ENCODE measurements at regions not wholly inside any gene's neighbourhood (a gene's known extent, or its start where the extent isn't known, plus 50 kb on each side); places are given as distances from the start of the nearest gene placed in this dataset.

DNA sequence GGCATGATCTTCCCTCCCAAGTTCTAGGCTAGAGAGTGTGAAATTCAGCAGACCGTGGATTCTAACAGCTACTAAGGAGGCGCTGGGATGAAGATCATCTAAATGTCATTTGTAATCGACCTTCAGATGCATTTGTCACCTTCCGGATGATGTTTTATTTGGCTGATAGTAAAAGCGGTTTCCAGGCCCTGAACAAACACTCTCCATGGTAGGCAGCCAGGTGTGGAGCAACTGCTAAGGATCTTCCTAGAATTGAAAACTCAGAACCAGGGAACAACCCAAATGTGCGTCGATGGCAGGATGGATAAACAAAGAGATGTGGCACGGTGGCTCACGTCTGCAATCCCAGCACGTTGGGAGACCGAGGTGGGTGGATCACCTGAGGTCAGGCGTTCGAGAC lies 107.2 kb upstream of the CACNA1A start:
- ChIA-PET CTCF (interaction anchor here (0.9 kb wide), 1 partner anchor 12 kb away, joined by 3 read pairs; no protein-coding TSS in a partner anchor), POLR2A (no interaction called here)
- H3K4me1 Mint-ChIP-seq (ENCODE audit: low read depth) = peaks cover 5% of the 10 kb centered on the region
- no peak for DNase-seq
- Histone ChIP-seq H3K4me1 (ENCODE audit: insufficient read depth, low read length) (peaks cover 4% of the 10 kb centered on the region), H3K4me3 (ENCODE audit: low read length) (no peak overlapping the region), H3K27ac (ENCODE audit: low read depth in 1 of 2, low read length in 2 of 2) (no peak overlapping the region), H3K27me3 (ENCODE audit: control insufficient read depth in 1 of 2, insufficient read depth in 2 of 2, low read length in 2 of 2) (no peaks in the 10 kb centered on the region), H3K9me3 (ENCODE audit: control insufficient read depth in 1 of 2, insufficient read depth in 1 of 2, low read length in 2 of 2) (no peaks in the 10 kb centered on the region), H3K36me3 (ENCODE audit: insufficient read depth, low read length) (no peaks in the 10 kb centered on the region)
- TF ChIP-seq, protein P1, sequence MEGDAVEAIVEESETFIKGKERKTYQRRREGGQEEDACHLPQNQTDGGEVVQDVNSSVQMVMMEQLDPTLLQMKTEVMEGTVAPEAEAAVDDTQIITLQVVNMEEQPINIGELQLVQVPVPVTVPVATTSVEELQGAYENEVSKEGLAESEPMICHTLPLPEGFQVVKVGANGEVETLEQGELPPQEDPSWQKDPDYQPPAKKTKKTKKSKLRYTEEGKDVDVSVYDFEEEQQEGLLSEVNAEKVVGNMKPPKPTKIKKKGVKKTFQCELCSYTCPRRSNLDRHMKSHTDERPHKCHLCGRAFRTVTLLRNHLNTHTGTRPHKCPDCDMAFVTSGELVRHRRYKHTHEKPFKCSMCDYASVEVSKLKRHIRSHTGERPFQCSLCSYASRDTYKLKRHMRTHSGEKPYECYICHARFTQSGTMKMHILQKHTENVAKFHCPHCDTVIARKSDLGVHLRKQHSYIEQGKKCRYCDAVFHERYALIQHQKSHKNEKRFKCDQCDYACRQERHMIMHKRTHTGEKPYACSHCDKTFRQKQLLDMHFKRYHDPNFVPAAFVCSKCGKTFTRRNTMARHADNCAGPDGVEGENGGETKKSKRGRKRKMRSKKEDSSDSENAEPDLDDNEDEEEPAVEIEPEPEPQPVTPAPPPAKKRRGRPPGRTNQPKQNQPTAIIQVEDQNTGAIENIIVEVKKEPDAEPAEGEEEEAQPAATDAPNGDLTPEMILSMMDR (IDR thresholded peaks at IDR 0.05) = no peak
- intact Hi-C loops (cut with DNase I, micrococcal nuclease) = no loop called here
- H3K27ac Mint-ChIP-seq = no peak overlapping the region
- no peak overlapping the region for H3K4me3 Mint-ChIP-seq
- H3K36me3 Mint-ChIP-seq (ENCODE audit: low read depth) = no peaks in the 10 kb centered on the region
- no peak for ATAC-seq (ENCODE audit: poor library complexity)
- peaks cover 57% of the 10 kb centered on the region for H3K27me3 Mint-ChIP-seq
- no peaks in the 10 kb centered on the region for H3K9me3 Mint-ChIP-seq

DNA sequence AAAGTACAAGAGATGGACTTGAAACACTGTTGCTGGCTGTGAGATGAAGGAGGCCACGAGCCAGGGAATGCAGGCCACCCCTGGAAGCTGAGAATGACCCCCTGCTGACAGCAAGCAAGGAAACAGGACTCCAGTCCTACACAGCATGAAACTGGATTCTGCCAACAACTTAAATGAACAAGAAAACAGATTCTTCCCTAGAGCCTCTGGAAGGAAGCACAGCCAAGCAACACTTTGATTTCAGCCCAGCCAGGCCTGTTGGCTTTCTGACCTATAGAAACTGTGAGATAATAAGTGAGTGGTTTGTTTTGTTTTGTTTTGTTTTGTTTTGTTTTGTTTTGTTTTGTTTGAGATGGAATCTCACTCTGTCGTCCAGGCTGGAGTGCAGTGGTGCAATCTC lies 105.3 kb upstream of the CACNA1A start:
- Histone ChIP-seq H3K9me3 (ENCODE audit: control insufficient read depth in 1 of 2, insufficient read depth in 1 of 2, low read length in 2 of 2) (no peaks in the 10 kb centered on the region), H3K4me3 (ENCODE audit: low read length) (no peak overlapping the region), H3K4me1 (ENCODE audit: insufficient read depth, low read length) (peaks cover 4% of the 10 kb centered on the region), H3K36me3 (ENCODE audit: insufficient read depth, low read length) (no peaks in the 10 kb centered on the region), H3K27me3 (ENCODE audit: control insufficient read depth in 1 of 2, insufficient read depth in 2 of 2, low read length in 2 of 2) (no peaks in the 10 kb centered on the region), H3K27ac (ENCODE audit: low read depth in 1 of 2, low read length in 2 of 2) (no peak overlapping the region)
- no peak for ATAC-seq (ENCODE audit: poor library complexity)
- H3K4me3 Mint-ChIP-seq = no peak overlapping the region
- H3K4me1 Mint-ChIP-seq (ENCODE audit: low read depth) = peaks cover 5% of the 10 kb centered on the region
- peaks cover 42% of the 10 kb centered on the region for H3K27me3 Mint-ChIP-seq
- H3K27ac Mint-ChIP-seq = no peak overlapping the region
- intact Hi-C loops (cut with DNase I, micrococcal nuclease) = no loop called here
- H3K9me3 Mint-ChIP-seq = no peaks in the 10 kb centered on the region
- no peak for DNase-seq
- no peaks in the 10 kb centered on the region for H3K36me3 Mint-ChIP-seq (ENCODE audit: low read depth)
- ChIA-PET CTCF (no interaction called here), POLR2A (no interaction called here)
- TF ChIP-seq, protein P1 (IDR thresholded peaks at IDR 0.05) = no peak

DNA sequence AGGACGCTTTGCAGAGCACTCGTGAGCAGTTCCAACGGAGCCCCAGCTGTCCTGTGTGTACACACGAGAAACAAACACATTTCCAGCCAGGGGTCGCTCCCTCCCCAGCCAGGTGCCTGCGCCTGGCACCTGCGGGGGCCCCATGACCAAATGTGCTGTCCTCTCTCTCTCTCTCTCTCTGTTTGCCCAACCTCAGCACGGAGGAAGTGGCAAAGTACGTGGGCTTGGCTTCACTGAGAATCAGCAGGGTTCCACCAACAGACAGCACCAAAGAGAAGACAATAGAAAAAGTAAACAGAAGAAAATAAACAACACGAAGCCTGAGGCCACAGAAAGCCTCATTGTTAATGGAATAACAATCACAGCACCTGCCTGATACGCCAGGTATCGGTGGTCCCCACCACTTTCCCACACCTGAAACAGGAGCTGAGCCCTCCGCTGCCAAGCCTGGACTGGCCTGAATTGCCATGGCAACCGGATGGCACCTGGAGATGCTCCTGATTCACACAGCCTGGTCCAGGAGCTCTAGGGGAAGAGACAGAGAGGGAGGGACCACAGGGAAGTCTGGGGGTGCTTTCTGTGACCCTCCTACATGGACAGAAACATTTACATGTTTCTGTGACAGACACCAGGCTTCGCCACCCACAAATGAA lies 103.9 kb upstream of the CACNA1A start:
- peaks cover 4% of the 10 kb centered on the region for H3K4me1 ChIP-seq (ENCODE audit: insufficient read depth, low read length)
- Mint-ChIP-seq H3K4me1 (ENCODE audit: low read depth) (peaks cover 9% of the 10 kb centered on the region), H3K27ac (no peak overlapping the region), H3K9me3 (no peaks in the 10 kb centered on the region), H3K36me3 (ENCODE audit: low read depth) (no peaks in the 10 kb centered on the region), H3K27me3 (peaks cover 32% of the 10 kb centered on the region), H3K4me3 (no peak overlapping the region)
- no peak overlapping the region for H3K4me3 ChIP-seq (ENCODE audit: low read length)
- H3K27ac ChIP-seq (ENCODE audit: low read depth in 1 of 2, low read length in 2 of 2) = no peak overlapping the region
- intact Hi-C loops (cut with DNase I, micrococcal nuclease) = no loop called here
- ChIA-PET CTCF (no interaction called here), POLR2A (no interaction called here)
- no peaks in the 10 kb centered on the region for H3K9me3 ChIP-seq (ENCODE audit: control insufficient read depth in 1 of 2, insufficient read depth in 1 of 2, low read length in 2 of 2)
- TF ChIP-seq, protein P1 (IDR thresholded peaks at IDR 0.05) = no peak
- no peaks in the 10 kb centered on the region for H3K36me3 ChIP-seq (ENCODE audit: insufficient read depth, low read length)
- H3K27me3 ChIP-seq (ENCODE audit: control insufficient read depth in 1 of 2, insufficient read depth in 2 of 2, low read length in 2 of 2) = no peaks in the 10 kb centered on the region
- DNase-seq (peak in 1 of 14 experiments; percentile 2), ATAC-seq (ENCODE audit: poor library complexity) (no peak)
